VCaP (cell line): ENCODE measurements at regions not wholly inside any gene's neighbourhood (a gene's known extent, or its start where the extent isn't known, plus 50 kb on each side); places are given as distances from the start of the nearest gene placed in this dataset.

Experiments used
- H3K27ac ChIP-seq: fragments of 450-650 bp; 2 replicates; pipeline ENCODE4 v1.5.1; 2017
- TF ChIP-seq, protein P1 (sequence below): fragments of 450-650 bp; conservative IDR thresholded peaks from 2 replicates; pipeline ENCODE4 v1.5.1; 2017; ENCODE audit warnings: mild to moderate bottlenecking, moderate library complexity

DNA sequence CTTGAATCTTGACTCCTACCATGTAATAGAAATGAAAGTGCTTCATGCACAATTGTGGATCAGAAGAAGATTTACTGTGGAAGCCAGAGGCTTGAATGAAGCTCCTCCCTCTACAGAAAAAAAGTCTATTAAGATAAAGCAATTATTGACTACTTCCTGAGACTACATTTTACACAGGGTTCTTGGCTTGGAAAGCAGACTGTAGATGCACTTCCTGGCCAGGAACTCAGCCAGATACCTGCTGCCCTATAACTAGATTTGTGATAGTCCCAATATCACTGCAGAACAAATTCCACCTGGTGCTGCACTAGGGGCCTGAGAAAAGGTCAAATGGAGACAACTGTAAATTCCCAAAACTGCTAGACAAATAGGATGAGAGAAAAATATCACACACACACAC, 96.8 kb upstream of the GUCA2B start:
- peak overlapping the region; percentile 80 for H3K27ac ChIP-seq
- TF ChIP-seq, protein P1, sequence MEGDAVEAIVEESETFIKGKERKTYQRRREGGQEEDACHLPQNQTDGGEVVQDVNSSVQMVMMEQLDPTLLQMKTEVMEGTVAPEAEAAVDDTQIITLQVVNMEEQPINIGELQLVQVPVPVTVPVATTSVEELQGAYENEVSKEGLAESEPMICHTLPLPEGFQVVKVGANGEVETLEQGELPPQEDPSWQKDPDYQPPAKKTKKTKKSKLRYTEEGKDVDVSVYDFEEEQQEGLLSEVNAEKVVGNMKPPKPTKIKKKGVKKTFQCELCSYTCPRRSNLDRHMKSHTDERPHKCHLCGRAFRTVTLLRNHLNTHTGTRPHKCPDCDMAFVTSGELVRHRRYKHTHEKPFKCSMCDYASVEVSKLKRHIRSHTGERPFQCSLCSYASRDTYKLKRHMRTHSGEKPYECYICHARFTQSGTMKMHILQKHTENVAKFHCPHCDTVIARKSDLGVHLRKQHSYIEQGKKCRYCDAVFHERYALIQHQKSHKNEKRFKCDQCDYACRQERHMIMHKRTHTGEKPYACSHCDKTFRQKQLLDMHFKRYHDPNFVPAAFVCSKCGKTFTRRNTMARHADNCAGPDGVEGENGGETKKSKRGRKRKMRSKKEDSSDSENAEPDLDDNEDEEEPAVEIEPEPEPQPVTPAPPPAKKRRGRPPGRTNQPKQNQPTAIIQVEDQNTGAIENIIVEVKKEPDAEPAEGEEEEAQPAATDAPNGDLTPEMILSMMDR = no peak

DNA sequence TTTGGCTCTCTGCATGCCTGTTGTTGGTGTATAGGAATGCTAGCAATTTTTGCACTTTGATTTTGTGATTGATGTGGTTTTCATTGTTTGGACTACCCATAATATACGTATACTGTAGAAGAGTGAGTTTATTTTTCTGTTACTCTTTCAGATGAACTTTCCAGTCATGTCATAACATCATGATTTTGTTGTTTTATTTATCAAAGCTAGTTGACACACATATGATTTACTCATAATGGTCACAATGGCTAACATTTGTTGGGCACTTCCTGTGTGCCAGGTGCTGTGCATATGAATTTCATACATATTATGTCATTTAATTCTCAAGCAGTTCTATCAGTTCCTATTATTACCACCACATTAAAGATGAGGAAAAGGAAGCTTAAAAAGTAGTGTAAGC, 98.1 kb upstream of the GUCA2B start:
- peak overlapping the region; percentile 80; the same call in 1 of the 2 replicates for H3K27ac ChIP-seq
- TF ChIP-seq, protein P1 = no peak

DNA sequence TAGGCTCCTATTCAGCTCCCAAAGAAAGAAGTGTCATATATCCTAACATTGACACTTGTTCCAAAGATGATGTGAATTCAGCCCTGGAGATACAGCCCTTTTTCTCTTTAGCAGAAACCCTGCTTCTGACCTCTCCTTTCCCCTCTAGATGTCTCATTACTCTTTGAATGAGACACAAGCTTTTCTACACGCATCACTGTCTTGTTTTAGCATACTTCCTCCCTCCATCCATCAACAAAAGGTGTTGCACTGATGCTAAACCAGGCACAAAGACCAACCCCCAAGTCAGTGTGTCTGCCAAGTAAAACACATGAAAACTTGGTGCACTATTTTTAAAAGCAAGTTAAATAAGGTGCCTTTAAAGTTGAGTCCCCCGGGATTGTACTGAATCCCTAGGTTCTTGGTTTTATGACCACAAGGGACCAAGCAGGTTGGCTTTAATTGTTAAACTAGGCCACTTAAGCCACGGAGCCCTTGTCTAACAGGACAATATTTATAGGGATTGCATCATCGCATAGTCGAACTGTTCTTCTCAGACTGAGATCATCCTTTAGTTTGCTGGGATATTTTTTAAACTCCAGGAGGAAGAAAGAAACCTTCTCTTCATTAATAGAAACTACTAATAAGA, 101.0 kb upstream of the GUCA2B start:
- TF ChIP-seq, protein P1 = no peak

DNA sequence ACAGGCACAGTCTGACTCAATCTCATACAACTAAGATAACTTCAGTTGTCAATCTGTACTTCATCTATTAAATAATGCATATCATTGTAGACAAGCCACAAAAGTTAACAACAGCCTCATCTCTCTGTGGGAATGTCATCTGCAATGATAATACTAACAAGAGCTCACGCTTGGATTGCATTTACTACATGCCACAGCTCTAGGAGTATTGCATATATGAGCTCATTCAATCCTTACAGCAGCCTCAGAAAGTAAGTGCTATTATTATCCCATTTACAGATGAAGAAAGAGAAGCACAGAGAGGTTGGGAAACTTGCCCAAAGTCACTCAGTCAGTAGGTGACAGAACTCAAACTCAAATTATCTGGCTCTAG, 105.7 kb upstream of the GUCA2B start:
- TF ChIP-seq, protein P1 = no peak
- no peak overlapping the region for H3K27ac ChIP-seq

More for the DNA sequence above, 101.0 kb upstream of the GUCA2B start:
- no peak overlapping the region for H3K27ac ChIP-seq

DNA sequence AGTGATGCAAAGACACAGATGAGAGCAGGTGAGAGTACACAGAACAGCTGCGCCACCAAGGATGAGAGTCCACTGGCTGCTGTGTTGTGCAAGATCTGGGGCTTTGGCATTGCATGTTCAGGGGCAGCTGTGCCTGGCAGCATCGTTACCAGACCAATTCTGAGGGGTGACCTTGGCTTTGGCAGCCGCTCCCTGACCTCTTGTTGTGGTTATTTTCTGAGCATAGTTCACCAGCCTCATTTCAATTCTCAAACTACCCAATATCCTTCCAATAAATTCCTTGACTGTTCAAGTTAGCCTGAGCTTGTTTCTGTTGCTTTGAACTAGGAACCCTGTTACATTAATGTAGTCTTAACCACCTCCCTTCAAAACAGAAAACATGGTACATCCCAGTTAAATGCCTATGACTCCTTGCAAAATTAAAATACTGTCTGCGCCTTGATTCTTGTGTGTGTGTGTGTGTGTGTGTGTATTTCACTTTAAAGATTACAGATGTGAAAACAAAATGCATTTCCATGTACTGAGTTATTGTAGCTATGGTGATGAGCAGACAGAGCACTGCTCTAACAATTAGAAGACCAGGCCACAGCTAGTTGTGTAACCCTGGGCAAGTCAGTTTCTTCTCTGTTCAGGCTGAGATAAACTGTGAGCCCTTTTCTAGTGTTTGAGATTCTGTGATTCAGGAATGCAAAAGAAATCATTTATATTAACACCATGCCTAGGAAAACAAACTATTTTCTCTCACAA, 106.3 kb upstream of the GUCA2B start:
- no peak overlapping the region for H3K27ac ChIP-seq

DNA sequence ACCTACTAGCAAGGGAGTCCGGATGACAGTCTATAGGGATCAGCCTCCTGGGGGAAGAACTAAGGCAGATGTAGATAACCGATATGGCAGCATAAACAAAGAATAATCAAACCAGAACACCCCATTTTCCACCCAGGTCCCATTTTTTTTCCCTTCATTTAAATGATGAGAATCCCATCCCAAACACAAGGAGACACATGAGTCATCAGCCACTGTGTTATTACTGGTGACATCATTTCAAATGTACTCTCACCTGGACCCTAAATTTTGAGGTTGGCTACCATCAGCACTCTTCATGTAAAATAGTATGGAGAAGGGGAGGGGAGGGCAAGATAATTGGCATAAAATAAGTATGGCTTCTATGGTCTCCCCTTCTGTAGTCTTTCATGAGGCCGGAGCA, 108.9 kb upstream of the GUCA2B start:
- TF ChIP-seq, protein P1 = no peak

More for the DNA sequence above, 106.3 kb upstream of the GUCA2B start:
- TF ChIP-seq, protein P1 = no peak

DNA sequence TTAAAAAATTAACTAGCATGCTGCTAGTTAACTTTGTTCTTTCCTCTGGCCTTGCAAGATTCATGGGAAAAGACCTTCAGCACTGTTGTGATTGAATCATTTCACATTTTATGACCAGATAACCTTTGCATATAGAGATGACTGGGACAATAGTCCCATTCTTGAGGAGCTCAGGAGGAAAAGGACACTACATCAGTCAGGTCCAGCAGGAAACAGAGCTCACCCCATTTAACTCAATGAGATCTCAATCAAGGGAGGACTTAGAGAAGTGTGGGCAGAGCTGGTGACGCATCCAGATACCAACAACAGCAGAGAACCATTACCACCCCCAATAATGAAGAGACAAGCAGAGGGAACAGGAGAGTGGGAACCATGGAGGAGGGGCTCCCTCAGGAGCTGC, 109.4 kb upstream of the GUCA2B start:
- TF ChIP-seq, protein P1 = no peak
- no peak overlapping the region for H3K27ac ChIP-seq

More for the DNA sequence above, 108.9 kb upstream of the GUCA2B start:
- H3K27ac ChIP-seq = no peak overlapping the region
